Smooth muscle cell (in vitro differentiated cells): ENCODE measurements at regions not wholly inside any gene's neighbourhood (a gene's known extent, or its start where the extent isn't known, plus 50 kb on each side); places are given as distances from the start of the nearest gene placed in this dataset.

Source experiments
- DNase-seq: peaks from one replicate; lab custom pipeline; 2025; ENCODE audit not compliant: unreplicated experiment; lab: John Stamatoyannopoulos, UW
- H2AFZ ChIP-seq: fragments of 200-600 bp; sonication (generic); 2 replicates; pipeline ENCODE4 v1.6.0; 2016; ENCODE audit warnings: antibody characterized with exemption, low read depth, mild to moderate bottlenecking
- H3F3A ChIP-seq: fragments of 200-600 bp; sonication (generic); 2 replicates; pipeline ENCODE4 v1.6.0; 2017; ENCODE audit warnings: antibody characterized with exemption, low read depth
- H3K27ac ChIP-seq: fragments of 200-600 bp; sonication (generic); 2 replicates; pipeline ENCODE4 v1.5.1; 2016; ENCODE audit warnings: low read depth, mild to moderate bottlenecking
- H3K27me3 ChIP-seq: fragments of 200-600 bp; sonication (generic); 2 replicates; pipeline ENCODE4 v1.6.1; 2016; ENCODE audit warnings: low read depth, mild to moderate bottlenecking
- H3K36me3 ChIP-seq: fragments of 200-600 bp; sonication (generic); 2 replicates; pipeline ENCODE4 v1.5.1; 2016; ENCODE audit warnings: low read depth
- H3K4me1 ChIP-seq: fragments of 200-600 bp; sonication (generic); 2 replicates; pipeline ENCODE4 v1.5.1; 2016; ENCODE audit warnings: low read depth
- H3K4me2 ChIP-seq: fragments of 200-600 bp; sonication (generic); 2 replicates; pipeline ENCODE4 v1.6.0; 2016; ENCODE audit warnings: mild to moderate bottlenecking
- H3K4me3 ChIP-seq: fragments of 200-600 bp; sonication (generic); 2 replicates; pipeline ENCODE4 v1.5.1; 2016; ENCODE audit warnings: mild to moderate bottlenecking
- H3K79me2 ChIP-seq: fragments of 200-600 bp; sonication (generic); 2 replicates; pipeline ENCODE4 v1.6.0; 2016; ENCODE audit warnings: low read depth, mild to moderate bottlenecking
- H3K9ac ChIP-seq: fragments of 200-600 bp; sonication (generic); 2 replicates; pipeline ENCODE4 v1.6.0; 2016; ENCODE audit warnings: low read depth
- H3K9me3 ChIP-seq: fragments of 200-600 bp; sonication (generic); replicated peaks from 2 replicates; pipeline ENCODE4 v1.5.1; 2016; ENCODE audit warnings: low read depth
- H4K20me1 ChIP-seq: fragments of 200-600 bp; sonication (generic); 2 replicates; pipeline ENCODE4 v1.6.0; 2016; ENCODE audit warnings: low read depth
- CTCF ChIP-seq: fragments of 200-600 bp; sonication (generic); IDR thresholded peaks from 2 replicates; pipeline ENCODE4 v1.5.1; 2017; ENCODE audit warnings: borderline replicate concordance, mild to moderate bottlenecking, antibody characterized with exemption; ENCODE audit not compliant: insufficient read depth, poor library complexity, severe bottlenecking
- WGBS: methylation state at CpG from one replicate; pipeline ENCODE4 v1.1.7; 2016; ENCODE audit warnings: low lambda C conversion rate; 5-methylcytosine and 5-hydroxymethylcytosine counted together

- Histone ChIP-seq H3K79me2 (no peaks in the 10 kb centered on the region), H3F3A (no peaks in the 10 kb centered on the region), H3K27me3 (no peaks in the 10 kb centered on the region), H3K9ac (no peak overlapping the region), H4K20me1 (no peaks in the 10 kb centered on the region), H2AFZ (peak overlapping the region; percentile 64), H3K4me3 (no peak overlapping the region), H3K27ac (no peak overlapping the region), H3K4me2 (peak overlapping the region; percentile 24), H3K36me3 (no peaks in the 10 kb centered on the region), H3K4me1 (no peaks in the 10 kb centered on the region), H3K9me3 (no peaks in the 10 kb centered on the region)
- DNase-seq, result no peak
- 60% methylated on average over 5 of the region's 5 CpGs for WGBS
- TF ChIP-seq CTCF, result no peak
These were observed 155.7 kb downstream of the TNFSF18 start for GRCh38 chr1:172895050-172895460.

GRCh38 chr1:172895761-172896160 is 155.0 kb downstream of the TNFSF18 start:
- Histone ChIP-seq H3K27ac (no peak overlapping the region), H3K36me3 (no peaks in the 10 kb centered on the region), H3K9ac (no peak overlapping the region), H3K27me3 (no peaks in the 10 kb centered on the region), H3K79me2 (no peaks in the 10 kb centered on the region), H3K9me3 (no peaks in the 10 kb centered on the region), H3K4me3 (no peak overlapping the region), H4K20me1 (no peaks in the 10 kb centered on the region), H2AFZ (no peak overlapping the region), H3K4me1 (no peaks in the 10 kb centered on the region), H3K4me2 (no peak overlapping the region), H3F3A (no peaks in the 10 kb centered on the region)
- 86% methylated on average over 1 of the region's 1 CpG for WGBS
- no peak for DNase-seq
- TF ChIP-seq CTCF, result no peak

GRCh38 chr1:172897738-172898137 is 153.0 kb downstream of the TNFSF18 start:
- no peaks in the 10 kb centered on the region for H4K20me1 ChIP-seq
- H3F3A ChIP-seq, result no peaks in the 10 kb centered on the region
- H3K4me2 ChIP-seq, result no peak overlapping the region
- H3K4me1 ChIP-seq, result no peaks in the 10 kb centered on the region
- no peak for TF ChIP-seq CTCF
- no peak overlapping the region for H3K4me3 ChIP-seq
- H2AFZ ChIP-seq, result no peak overlapping the region
- no peaks in the 10 kb centered on the region for H3K79me2 ChIP-seq
- no peaks in the 10 kb centered on the region for H3K9me3 ChIP-seq
- H3K27me3 ChIP-seq, result no peaks in the 10 kb centered on the region
- no peak for DNase-seq
- H3K27ac ChIP-seq, result peak overlapping the region; percentile 1
- WGBS, result 72% methylated on average over 2 of the region's 2 CpGs
- H3K36me3 ChIP-seq, result no peaks in the 10 kb centered on the region
- H3K9ac ChIP-seq, result no peak overlapping the region

- no peak overlapping the region for H2AFZ ChIP-seq
- peak overlapping the region; percentile 1 for H3K27ac ChIP-seq
- TF ChIP-seq CTCF, result no peak
- H3K4me2 ChIP-seq, result peak overlapping the region; percentile 12
- no peaks in the 10 kb centered on the region for H3K36me3 ChIP-seq
- DNase-seq, result no peak
- peaks cover 7% of the 10 kb centered on the region for H3F3A ChIP-seq
- H3K4me3 ChIP-seq, result no peak overlapping the region
- no peaks in the 10 kb centered on the region for H4K20me1 ChIP-seq
- whole genome bisulfite sequencing, result 49% methylated on average over 3 of the region's 3 CpGs
- no peaks in the 10 kb centered on the region for H3K27me3 ChIP-seq
- no peaks in the 10 kb centered on the region for H3K9me3 ChIP-seq
- no peaks in the 10 kb centered on the region for H3K79me2 ChIP-seq
- H3K4me1 ChIP-seq, result peaks cover 8% of the 10 kb centered on the region
- no peak overlapping the region for H3K9ac ChIP-seq
These were observed 151.9 kb downstream of the TNFSF18 start for GRCh38 chr1:172898866-172899265.
